HG02623 (cell line): ENCODE measurements at regions not wholly inside any gene's neighbourhood (a gene's known extent, or its start where the extent isn't known, plus 50 kb on each side); places are given as distances from the start of the nearest gene placed in this dataset.

Experiments
- ATAC-seq: cut with Tn5 transposase; IDR thresholded peaks from one replicate; pipeline ENCODE4 v1.9.1; 2021; ENCODE audit warnings: moderate library complexity; ENCODE audit not compliant: unreplicated experiment

- ATAC-seq, result no peak
Measured at GRCh38 chr2:731711-732110, 54.5 kb upstream of the TMEM18 start.

GRCh38 chr2:729376-729861 lies 52.2 kb upstream of the TMEM18 start:
- ATAC-seq, result no peak

GRCh38 chr2:728165-728564 lies 51.0 kb upstream of the TMEM18 start:
- ATAC-seq, result no peak

GRCh38 chr2:727071-727470 lies 49.9 kb upstream of the TMEM18 start:
- ATAC-seq, result peak; percentile 70
